Gastrocnemius medialis (tissue), 4 donors: ENCODE measurements at regions not wholly inside any gene's neighbourhood (a gene's known extent, or its start where the extent isn't known, plus 50 kb on each side); places are given as distances from the start of the nearest gene placed in this dataset.

Source experiments
- CTCF ChIP-seq, 5 experiments: fragments of 450-650 bp in 3 of 5; fragments of 200-600 bp in 2 of 5; sonication (generic) in 2 of 5; IDR thresholded peaks in 4 of 5; conservative IDR thresholded peaks in 1 of 5; 1 replicate in 4 of 5; 2 replicates in 1 of 5; pipeline ENCODE4 v1.5.1; 2016 to 2019; ENCODE audit warnings: antibody characterized with exemption in 5 of 5, mild to moderate bottlenecking in 3 of 5, moderate library complexity in 3 of 5
- POLR2A ChIP-seq, 2 donors: fragments of 450-650 bp; IDR thresholded peaks; one replicate each; pipeline ENCODE4 v1.6.1; 2017; ENCODE audit warnings: antibody characterized with exemption in 2 of 2, mild to moderate bottlenecking in 2 of 2, moderate library complexity in 2 of 2

GRCh38 chr22:48876951-48877350, 950.7 kb downstream of the BRD1 start:
- TF ChIP-seq CTCF (IDR thresholded peaks at IDR 0.05 in 4 of 5, conservative IDR thresholded peaks at IDR 0.05 in 1 of 5) (no peak), POLR2A (IDR thresholded peaks at IDR 0.05) (no peak)
